Nephron progenitor cell (in vitro differentiated cells): ENCODE measurements at regions not wholly inside any gene's neighbourhood (a gene's known extent, or its start where the extent isn't known, plus 50 kb on each side); places are given as distances from the start of the nearest gene placed in this dataset.
"Not testable (repeated sequence)": the region's sequence is repeated elsewhere in the genome, so short reads cannot be mapped to it uniquely, and the experiment has no call there.

Experiments
- DNase-seq: peaks from one replicate; pipeline ENCODE4 v3.0.0; 2021
- H3K27ac Mint-ChIP-seq: 2 replicates; pipeline ENCODE4 v1.8.0; 2021; ENCODE audit warnings: mild to moderate bottlenecking, moderate library complexity, mixed read lengths
- H3K27me3 Mint-ChIP-seq: 2 replicates; pipeline ENCODE4 v1.8.0; 2021; ENCODE audit warnings: mild to moderate bottlenecking, low read depth, mixed read lengths; ENCODE audit not compliant: poor library complexity
- H3K36me3 Mint-ChIP-seq: 2 replicates; pipeline ENCODE4 v1.8.0; 2021; ENCODE audit warnings: low read depth, mixed read lengths
- H3K4me1 Mint-ChIP-seq: 2 replicates; pipeline ENCODE4 v1.8.0; 2021; ENCODE audit warnings: mixed read lengths
- H3K4me3 Mint-ChIP-seq: 2 replicates; pipeline ENCODE4 v1.8.0; 2021; ENCODE audit warnings: mild to moderate bottlenecking, moderate library complexity, mixed read lengths
- H3K9me3 Mint-ChIP-seq: 2 replicates; pipeline ENCODE4 v1.8.0; 2021; ENCODE audit warnings: mild to moderate bottlenecking, moderate library complexity, mixed read lengths
- CTCF ChIP-seq: fragments of 200-600 bp; sonication (generic); IDR thresholded peaks from 2 replicates; pipeline ENCODE4 v1.5.0; 2021; ENCODE audit warnings: antibody characterized with exemption

DNA sequence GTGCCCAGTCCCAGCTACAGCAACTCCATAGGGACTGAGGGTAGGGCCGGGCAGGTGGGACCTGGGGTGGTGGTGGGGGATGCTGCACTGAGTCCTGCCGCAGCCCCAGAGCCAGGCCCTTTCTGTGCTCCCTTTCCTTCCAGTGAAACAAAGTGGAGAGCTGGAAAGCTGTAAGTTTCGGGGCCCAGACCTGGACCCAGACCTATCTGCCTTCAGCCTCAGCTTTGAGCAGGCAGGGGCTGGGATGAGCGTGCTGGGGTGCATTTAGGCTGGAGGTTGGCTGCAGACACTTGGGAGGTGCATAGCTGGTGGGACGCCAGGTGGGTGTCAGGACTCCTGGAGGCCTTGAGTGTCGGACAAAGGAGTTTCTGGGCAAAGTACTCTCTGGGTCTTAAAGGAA, 92.7 kb upstream of the C1orf174 start:
- peaks cover 11% of the 10 kb centered on the region for H3K27me3 Mint-ChIP-seq

GRCh38 chr1:3993619-3994375, 93.7 kb upstream of the C1orf174 start:
- H3K36me3 Mint-ChIP-seq, result no peaks in the 10 kb centered on the region
- H3K9me3 Mint-ChIP-seq, result peaks cover 12% of the 10 kb centered on the region
- H3K27ac Mint-ChIP-seq, result no peak overlapping the region
- TF ChIP-seq CTCF, result no peak
- H3K4me1 Mint-ChIP-seq, result peaks cover 5% of the 10 kb centered on the region
- DNase-seq, result no peak
- no peak overlapping the region for H3K4me3 Mint-ChIP-seq
- H3K27me3 Mint-ChIP-seq, result peaks cover 11% of the 10 kb centered on the region

More for the DNA sequence above, 92.7 kb upstream of the C1orf174 start:
- TF ChIP-seq CTCF, result no peak
- no peak for DNase-seq
- H3K27ac Mint-ChIP-seq, result no peak overlapping the region
- no peaks in the 10 kb centered on the region for H3K36me3 Mint-ChIP-seq
- H3K4me1 Mint-ChIP-seq, result peaks cover 5% of the 10 kb centered on the region
- H3K4me3 Mint-ChIP-seq, result no peak overlapping the region
- H3K9me3 Mint-ChIP-seq, result peaks cover 12% of the 10 kb centered on the region

GRCh38 chr1:3995141-3995780, 95.2 kb upstream of the C1orf174 start:
- H3K4me3 Mint-ChIP-seq, result no peak overlapping the region
- peaks cover 8% of the 10 kb centered on the region for H3K27me3 Mint-ChIP-seq
- peaks cover 12% of the 10 kb centered on the region for H3K9me3 Mint-ChIP-seq
- DNase-seq, result no peak
- H3K36me3 Mint-ChIP-seq, result no peaks in the 10 kb centered on the region
- TF ChIP-seq CTCF, result no peak
- peaks cover 5% of the 10 kb centered on the region for H3K4me1 Mint-ChIP-seq
- H3K27ac Mint-ChIP-seq, result no peak overlapping the region

GRCh38 chr1:3996846-3997705, 97.0 kb upstream of the C1orf174 start:
- Mint-ChIP-seq H3K9me3 (peaks cover under 1% of the 10 kb centered on the region), H3K27me3 (peaks cover 2% of the 10 kb centered on the region), H3K36me3 (no peaks in the 10 kb centered on the region), H3K27ac (no peak overlapping the region), H3K4me3 (no peak overlapping the region), H3K4me1 (peaks cover 5% of the 10 kb centered on the region)
- DNase-seq, result no peak
- TF ChIP-seq CTCF, result no peak

DNA sequence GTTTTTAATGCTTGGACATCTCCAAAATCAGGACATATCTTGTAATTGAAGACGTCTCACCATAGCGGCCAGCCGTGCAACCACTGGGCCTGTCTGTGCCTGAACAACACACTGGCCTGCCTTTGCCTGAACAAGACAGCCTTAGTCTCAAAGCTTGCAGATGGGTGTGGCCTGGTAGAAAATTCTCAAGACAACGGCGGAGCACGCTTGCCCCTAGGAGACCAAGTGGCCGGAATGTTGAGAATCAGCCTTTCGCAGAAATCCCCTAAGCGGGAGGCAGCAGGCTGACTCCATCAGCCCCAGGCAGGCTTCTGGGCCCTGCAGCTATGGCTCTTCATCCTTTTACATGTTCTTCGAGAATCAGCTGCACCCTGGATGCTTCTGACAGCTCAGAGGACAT, 98.0 kb upstream of the C1orf174 start:
- Mint-ChIP-seq H3K27me3 (no peaks in the 10 kb centered on the region), H3K4me3 (no peak overlapping the region), H3K27ac (no peak overlapping the region), H3K4me1 (peaks cover 12% of the 10 kb centered on the region), H3K9me3 (no peaks in the 10 kb centered on the region), H3K36me3 (no peaks in the 10 kb centered on the region)
- DNase-seq, result no peak
- no peak for TF ChIP-seq CTCF

GRCh38 chr1:3999514-3999913, 99.4 kb upstream of the C1orf174 start:
- H3K4me1 Mint-ChIP-seq, result peaks cover 12% of the 10 kb centered on the region
- not testable (repeated sequence) for H3K9me3 Mint-ChIP-seq, H3K4me3 Mint-ChIP-seq, H3K27me3 Mint-ChIP-seq, DNase-seq, H3K36me3 Mint-ChIP-seq, H3K27ac Mint-ChIP-seq
